Gastrocnemius medialis (tissue), 4 donors: ENCODE measurements at regions not wholly inside any gene's neighbourhood (a gene's known extent, or its start where the extent isn't known, plus 50 kb on each side); places are given as distances from the start of the nearest gene placed in this dataset.

Experiments
- POLR2A ChIP-seq, 2 donors: fragments of 450-650 bp; IDR thresholded peaks; one replicate each; pipeline ENCODE4 v1.6.1; 2017; ENCODE audit warnings: antibody characterized with exemption in 2 of 2, mild to moderate bottlenecking in 2 of 2, moderate library complexity in 2 of 2
- TF ChIP-seq, protein P1 (sequence below), 5 experiments: fragments of 450-650 bp in 3 of 5; fragments of 200-600 bp in 2 of 5; sonication (generic) in 2 of 5; IDR thresholded peaks in 4 of 5; conservative IDR thresholded peaks in 1 of 5; 1 replicate in 4 of 5; 2 replicates in 1 of 5; pipeline ENCODE4 v1.5.1; 2016 to 2019; ENCODE audit warnings: antibody characterized with exemption in 5 of 5, mild to moderate bottlenecking in 3 of 5, moderate library complexity in 3 of 5

DNA sequence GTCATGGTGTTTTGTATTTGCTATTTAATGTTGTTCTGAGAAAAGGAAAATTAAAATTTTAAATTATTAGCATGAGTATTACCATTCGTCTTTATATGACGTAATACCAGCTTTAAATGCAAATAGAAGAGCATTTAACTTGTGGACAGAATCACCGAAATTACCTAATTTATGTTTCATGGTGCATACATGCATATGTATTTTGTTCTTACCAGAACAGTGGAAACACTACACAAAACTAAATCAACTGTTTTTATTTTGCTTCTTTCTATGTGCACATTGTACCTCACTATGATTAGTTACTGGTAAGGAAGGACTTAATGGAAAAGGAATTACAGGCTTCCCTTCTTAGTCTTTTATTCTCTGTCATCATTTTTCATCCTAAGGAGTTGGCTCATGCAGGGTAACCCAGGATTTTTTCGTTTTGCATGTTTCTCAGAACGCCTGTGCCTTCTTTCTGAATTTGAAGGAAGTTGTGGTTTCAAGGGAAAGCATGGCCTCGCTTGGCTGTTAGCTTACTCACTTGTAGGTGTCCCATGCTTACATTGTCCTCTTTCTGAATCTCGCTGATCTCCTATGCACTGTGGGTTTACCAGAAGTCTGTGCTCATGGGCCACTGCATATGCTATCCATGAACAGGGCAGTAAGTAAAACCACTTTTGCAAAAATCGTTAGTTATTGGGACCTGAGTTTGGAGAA is 300.0 kb upstream of the PUDP start:
- TF ChIP-seq, protein P1, sequence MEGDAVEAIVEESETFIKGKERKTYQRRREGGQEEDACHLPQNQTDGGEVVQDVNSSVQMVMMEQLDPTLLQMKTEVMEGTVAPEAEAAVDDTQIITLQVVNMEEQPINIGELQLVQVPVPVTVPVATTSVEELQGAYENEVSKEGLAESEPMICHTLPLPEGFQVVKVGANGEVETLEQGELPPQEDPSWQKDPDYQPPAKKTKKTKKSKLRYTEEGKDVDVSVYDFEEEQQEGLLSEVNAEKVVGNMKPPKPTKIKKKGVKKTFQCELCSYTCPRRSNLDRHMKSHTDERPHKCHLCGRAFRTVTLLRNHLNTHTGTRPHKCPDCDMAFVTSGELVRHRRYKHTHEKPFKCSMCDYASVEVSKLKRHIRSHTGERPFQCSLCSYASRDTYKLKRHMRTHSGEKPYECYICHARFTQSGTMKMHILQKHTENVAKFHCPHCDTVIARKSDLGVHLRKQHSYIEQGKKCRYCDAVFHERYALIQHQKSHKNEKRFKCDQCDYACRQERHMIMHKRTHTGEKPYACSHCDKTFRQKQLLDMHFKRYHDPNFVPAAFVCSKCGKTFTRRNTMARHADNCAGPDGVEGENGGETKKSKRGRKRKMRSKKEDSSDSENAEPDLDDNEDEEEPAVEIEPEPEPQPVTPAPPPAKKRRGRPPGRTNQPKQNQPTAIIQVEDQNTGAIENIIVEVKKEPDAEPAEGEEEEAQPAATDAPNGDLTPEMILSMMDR (IDR thresholded peaks at IDR 0.05 in 4 of 5, conservative IDR thresholded peaks at IDR 0.05 in 1 of 5) = no peak
- TF ChIP-seq POLR2A (IDR thresholded peaks at IDR 0.05) = no peak
